Hepatocyte (in vitro differentiated cells): ENCODE measurements at regions not wholly inside any gene's neighbourhood (a gene's known extent, or its start where the extent isn't known, plus 50 kb on each side); places are given as distances from the start of the nearest gene placed in this dataset.

Experiments used
- EZH2 ChIP-seq: fragments of 200-600 bp; sonication (generic); IDR thresholded peaks from 2 replicates; pipeline ENCODE4 v1.6.1; 2016; ENCODE audit warnings: antibody characterized with exemption, mild to moderate bottlenecking, borderline replicate concordance
- EZH2phosphoT487 ChIP-seq: fragments of 200-600 bp; sonication (generic); IDR thresholded peaks from one replicate; pipeline ENCODE4 v1.6.1; 2018; ENCODE audit warnings: antibody characterized with exemption, mild to moderate bottlenecking, low read depth, moderate library complexity; ENCODE audit not compliant: unreplicated experiment, severe bottlenecking
- TF ChIP-seq, protein P1 (sequence below): fragments of 200-600 bp; sonication (generic); IDR thresholded peaks from 2 replicates; pipeline ENCODE4 v1.5.1; 2016; ENCODE audit warnings: antibody characterized with exemption, mild to moderate bottlenecking; ENCODE audit not compliant: poor library complexity

- TF ChIP-seq, protein P1, sequence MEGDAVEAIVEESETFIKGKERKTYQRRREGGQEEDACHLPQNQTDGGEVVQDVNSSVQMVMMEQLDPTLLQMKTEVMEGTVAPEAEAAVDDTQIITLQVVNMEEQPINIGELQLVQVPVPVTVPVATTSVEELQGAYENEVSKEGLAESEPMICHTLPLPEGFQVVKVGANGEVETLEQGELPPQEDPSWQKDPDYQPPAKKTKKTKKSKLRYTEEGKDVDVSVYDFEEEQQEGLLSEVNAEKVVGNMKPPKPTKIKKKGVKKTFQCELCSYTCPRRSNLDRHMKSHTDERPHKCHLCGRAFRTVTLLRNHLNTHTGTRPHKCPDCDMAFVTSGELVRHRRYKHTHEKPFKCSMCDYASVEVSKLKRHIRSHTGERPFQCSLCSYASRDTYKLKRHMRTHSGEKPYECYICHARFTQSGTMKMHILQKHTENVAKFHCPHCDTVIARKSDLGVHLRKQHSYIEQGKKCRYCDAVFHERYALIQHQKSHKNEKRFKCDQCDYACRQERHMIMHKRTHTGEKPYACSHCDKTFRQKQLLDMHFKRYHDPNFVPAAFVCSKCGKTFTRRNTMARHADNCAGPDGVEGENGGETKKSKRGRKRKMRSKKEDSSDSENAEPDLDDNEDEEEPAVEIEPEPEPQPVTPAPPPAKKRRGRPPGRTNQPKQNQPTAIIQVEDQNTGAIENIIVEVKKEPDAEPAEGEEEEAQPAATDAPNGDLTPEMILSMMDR: no peak
- TF ChIP-seq EZH2 (no peak), EZH2phosphoT487 (no peak)
Measured at GRCh38 chr4:144565527-144566195, 80.3 kb upstream of the HHIP start.
